BE2C (cell line): ENCODE measurements at regions not wholly inside any gene's neighbourhood (a gene's known extent, or its start where the extent isn't known, plus 50 kb on each side); places are given as distances from the start of the nearest gene placed in this dataset.

Experiments
- DNase-seq: peaks from one replicate; pipeline ENCODE4 v3.0.0-alpha.2; 2020
- H3K27me3 ChIP-seq: fragments of 250-450 bp; sonication (Bioruptor Pico); 2 replicates; pipeline ENCODE4 v1.5.1; 2020; ENCODE audit warnings: mild to moderate bottlenecking
- H3K36me3 ChIP-seq: fragments of 250-450 bp; sonication (Bioruptor Pico); 2 replicates; pipeline ENCODE4 v1.5.1; 2020; ENCODE audit warnings: mild to moderate bottlenecking
- H3K4me1 ChIP-seq: fragments of 250-450 bp; sonication (Bioruptor Pico); 2 replicates; pipeline ENCODE4 v1.5.1; 2020
- H3K4me3 ChIP-seq: 2 replicates; pipeline ENCODE4 v1.5.1; 2011; ENCODE audit warnings: low read depth, low read length
- H3K9me3 ChIP-seq: fragments of 250-450 bp; sonication (Bioruptor Pico); 2 replicates; pipeline ENCODE4 v1.5.1; 2020
- CTCF ChIP-seq: IDR thresholded peaks from 2 replicates; pipeline ENCODE4 v1.5.1; 2012; ENCODE audit warnings: mild to moderate bottlenecking, low read depth, low read length

GRCh38 chr13:33367926-33368325 is 82.4 kb upstream of the STARD13 start:
- TF ChIP-seq CTCF, result no peak
- Histone ChIP-seq H3K27me3 (no peaks in the 10 kb centered on the region), H3K4me3 (no peak overlapping the region), H3K4me1 (peaks cover 5% of the 10 kb centered on the region), H3K9me3 (no peaks in the 10 kb centered on the region), H3K36me3 (no peaks in the 10 kb centered on the region)
- DNase-seq, result no peak

GRCh38 chr13:33369073-33369472 is 83.5 kb upstream of the STARD13 start:
- no peak for DNase-seq
- Histone ChIP-seq H3K27me3 (no peaks in the 10 kb centered on the region), H3K36me3 (no peaks in the 10 kb centered on the region), H3K4me1 (peaks cover 5% of the 10 kb centered on the region), H3K9me3 (no peaks in the 10 kb centered on the region), H3K4me3 (no peak overlapping the region)
- no peak for TF ChIP-seq CTCF

GRCh38 chr13:33372251-33372919 is 86.8 kb upstream of the STARD13 start:
- Histone ChIP-seq H3K27me3 (no peaks in the 10 kb centered on the region), H3K9me3 (no peaks in the 10 kb centered on the region), H3K4me3 (no peak overlapping the region), H3K4me1 (peaks cover 5% of the 10 kb centered on the region), H3K36me3 (no peaks in the 10 kb centered on the region)
- no peak for DNase-seq
- TF ChIP-seq CTCF, result no peak

- TF ChIP-seq CTCF, result no peak
- H3K9me3 ChIP-seq, result no peaks in the 10 kb centered on the region
- no peaks in the 10 kb centered on the region for H3K27me3 ChIP-seq
- no peak for DNase-seq
- H3K4me3 ChIP-seq, result no peak overlapping the region
- H3K36me3 ChIP-seq, result no peaks in the 10 kb centered on the region
- H3K4me1 ChIP-seq, result no peaks in the 10 kb centered on the region; the same call in 1 of the 2 replicates
Observed at GRCh38 chr13:33373624-33374023, 88.1 kb upstream of the STARD13 start.

- no peaks in the 10 kb centered on the region for H3K9me3 ChIP-seq
- H3K4me1 ChIP-seq, result peaks cover 2% of the 10 kb centered on the region; the same call in 1 of the 2 replicates
- no peaks in the 10 kb centered on the region for H3K27me3 ChIP-seq
- no peak for DNase-seq
- no peaks in the 10 kb centered on the region for H3K36me3 ChIP-seq
- TF ChIP-seq CTCF, result no peak
- no peak overlapping the region for H3K4me3 ChIP-seq
Observed at GRCh38 chr13:33375421-33375820, 89.9 kb upstream of the STARD13 start.

- no peak for DNase-seq
- H3K9me3 ChIP-seq, result no peaks in the 10 kb centered on the region
- TF ChIP-seq CTCF, result no peak
- no peaks in the 10 kb centered on the region for H3K36me3 ChIP-seq
- H3K4me3 ChIP-seq, result no peak overlapping the region
- H3K4me1 ChIP-seq, result peaks cover 2% of the 10 kb centered on the region; the same call in 1 of the 2 replicates
- H3K27me3 ChIP-seq, result no peaks in the 10 kb centered on the region
Observed at GRCh38 chr13:33376212-33376611, 90.7 kb upstream of the STARD13 start.
